GM19372 (cell line): ENCODE measurements at regions not wholly inside any gene's neighbourhood (a gene's known extent, or its start where the extent isn't known, plus 50 kb on each side); places are given as distances from the start of the nearest gene placed in this dataset.
"Not testable (repeated sequence)": the region's sequence is repeated elsewhere in the genome, so short reads cannot be mapped to it uniquely, and the experiment has no call there.

Experiments
- ATAC-seq: cut with Tn5 transposase; IDR thresholded peaks from one replicate; pipeline ENCODE4 v1.9.1; 2021; ENCODE audit warnings: mild to moderate bottlenecking, low read depth, moderate library complexity; ENCODE audit not compliant: unreplicated experiment

DNA sequence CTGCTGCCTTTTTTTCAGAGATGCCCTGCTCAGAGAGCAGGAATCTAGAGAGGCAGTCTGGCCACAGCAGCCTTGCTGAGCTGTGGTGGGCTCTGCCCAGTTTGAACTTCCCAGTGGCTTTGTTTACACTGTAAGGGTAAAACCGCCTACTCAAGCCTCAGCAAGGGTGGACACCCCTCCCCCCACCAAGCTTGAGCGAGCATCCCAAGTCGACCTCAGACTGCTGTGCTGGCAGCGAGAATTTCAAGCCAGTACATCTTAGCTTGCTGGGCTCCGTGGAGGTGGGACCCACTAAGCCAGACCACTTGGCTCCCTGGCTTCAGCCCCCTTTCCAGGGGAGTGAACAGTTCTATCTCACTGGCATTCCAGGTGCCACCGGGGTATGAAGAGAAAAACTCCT is 298.8 kb upstream of the LRRC3B start:
- not testable (repeated sequence) for ATAC-seq

- no peak for ATAC-seq
These were observed 282.6 kb upstream of the LRRC3B start for GRCh38 chr3:26340001-26340400.

DNA sequence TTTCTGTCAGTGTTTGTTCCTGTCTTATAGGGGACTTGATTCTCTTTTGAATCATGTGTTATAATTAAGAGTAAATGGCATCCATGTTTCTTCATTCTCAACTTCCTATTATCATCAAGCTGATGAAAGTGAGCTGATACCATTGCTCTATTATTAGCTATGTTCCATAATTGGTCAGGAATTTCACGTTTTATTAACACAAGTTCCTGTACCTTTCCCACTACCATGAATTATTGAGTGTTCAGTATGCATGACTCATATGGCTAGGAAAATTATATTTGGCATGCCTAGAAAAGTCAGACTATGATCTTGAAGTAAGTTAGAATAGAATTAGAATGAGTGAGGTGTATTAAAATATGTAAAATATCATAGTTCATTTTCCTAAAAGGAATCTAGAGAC is 278.9 kb upstream of the LRRC3B start:
- no peak for ATAC-seq

- ATAC-seq, result no peak
These were observed 277.0 kb upstream of the LRRC3B start for GRCh38 chr3:26345613-26346012.

GRCh38 chr3:26346497-26346896 is 276.1 kb upstream of the LRRC3B start:
- no peak for ATAC-seq

DNA sequence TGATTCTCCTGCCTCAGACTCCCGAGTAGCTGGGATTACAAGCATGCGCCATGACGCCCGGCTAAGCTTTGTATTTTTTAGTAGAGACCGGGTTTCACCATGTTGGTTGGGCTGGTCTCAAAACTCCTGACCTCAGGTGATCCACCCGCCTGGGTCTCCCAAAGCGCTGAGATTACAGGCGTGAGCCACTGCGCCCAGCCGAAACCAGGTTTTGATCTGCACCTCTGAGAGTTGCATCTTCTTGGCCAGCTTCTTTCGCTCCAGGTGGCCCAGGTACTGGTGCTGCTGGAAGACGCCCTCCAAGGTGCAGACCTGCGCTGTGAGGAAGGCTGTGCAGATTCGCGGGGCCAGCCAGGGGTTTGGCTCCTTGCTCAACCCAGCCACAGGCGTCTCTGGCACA is 275.4 kb upstream of the LRRC3B start:
- ATAC-seq, result no peak

GRCh38 chr3:26350853-26351252 is 271.7 kb upstream of the LRRC3B start:
- ATAC-seq, result no peak

DNA sequence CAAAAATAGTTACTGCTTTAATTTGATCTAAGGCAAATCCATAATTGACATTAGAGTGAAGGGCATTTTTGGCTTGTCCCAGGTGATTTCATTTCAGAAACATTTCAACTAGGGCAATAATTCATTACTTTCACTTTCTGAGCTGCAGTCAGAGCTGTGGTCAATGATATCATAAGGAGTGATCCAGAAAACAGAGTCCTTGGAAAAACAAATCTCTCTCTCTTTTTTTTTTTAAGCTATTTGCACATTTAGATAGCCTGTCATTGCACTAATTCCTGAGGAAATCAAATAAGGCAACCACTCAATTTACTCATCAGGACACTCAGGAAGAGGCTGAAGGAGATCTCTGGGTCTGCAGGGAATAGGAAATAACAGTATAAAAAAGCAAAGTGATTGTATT is 269.5 kb upstream of the LRRC3B start:
- ATAC-seq, result no peak

DNA sequence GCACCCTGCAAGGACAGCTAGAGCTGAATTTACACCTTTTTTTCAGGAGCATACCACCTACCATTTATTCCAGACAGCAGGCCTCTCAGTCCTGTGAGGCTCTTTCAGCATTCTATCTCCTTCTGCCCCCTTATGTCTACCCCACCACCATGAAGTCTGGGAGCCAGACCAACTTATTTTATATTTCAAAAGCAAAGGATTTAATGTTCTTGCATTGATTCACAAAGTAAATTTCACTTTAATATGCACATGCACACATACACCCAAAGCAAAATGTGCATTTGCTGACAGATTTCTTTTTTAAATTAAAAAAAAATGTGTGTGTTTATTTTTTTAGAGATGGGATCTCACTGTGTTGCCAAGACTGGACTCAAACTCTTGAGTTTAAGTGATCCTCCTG is 264.2 kb upstream of the LRRC3B start:
- ATAC-seq, result no peak

DNA sequence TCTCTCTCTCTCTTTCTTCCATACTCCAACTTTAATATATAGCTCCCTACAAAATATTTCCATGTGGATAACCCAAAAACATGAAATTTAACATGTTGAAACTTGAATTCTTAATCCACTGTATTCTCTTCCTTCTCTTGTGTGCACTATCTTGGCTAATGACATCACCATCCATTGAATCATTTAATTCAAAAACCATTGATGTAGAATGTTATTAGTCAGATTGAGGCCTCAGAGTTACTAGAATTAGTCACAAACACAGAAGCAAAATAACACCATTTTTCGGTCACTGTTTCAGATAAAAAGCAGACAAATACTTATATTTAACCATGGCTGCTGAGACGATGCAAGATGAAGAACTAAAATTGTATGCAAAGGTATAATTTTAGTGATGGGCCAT is 256.9 kb upstream of the LRRC3B start:
- ATAC-seq, result no peak

GRCh38 chr3:26368312-26368711 is 254.3 kb upstream of the LRRC3B start:
- ATAC-seq, result no peak

DNA sequence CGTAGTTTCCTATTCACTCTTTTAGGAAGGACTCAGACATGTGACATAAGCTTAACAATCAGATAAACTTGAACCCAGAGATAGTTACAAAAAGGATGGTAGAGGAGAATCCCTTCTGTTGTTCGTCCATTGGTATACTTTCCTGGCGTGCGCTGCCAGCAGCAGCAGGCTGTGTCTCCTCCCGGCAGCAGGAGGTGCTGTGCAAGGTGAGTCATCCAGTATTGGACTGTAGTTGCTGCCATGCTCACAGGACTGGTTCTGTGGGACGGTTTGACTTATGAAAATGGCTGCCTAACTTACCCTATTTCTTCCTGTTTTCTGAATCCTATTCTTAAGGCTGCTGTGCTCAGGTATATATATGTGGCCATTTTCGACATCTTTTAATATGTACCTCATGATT is 253.4 kb upstream of the LRRC3B start:
- no peak for ATAC-seq

DNA sequence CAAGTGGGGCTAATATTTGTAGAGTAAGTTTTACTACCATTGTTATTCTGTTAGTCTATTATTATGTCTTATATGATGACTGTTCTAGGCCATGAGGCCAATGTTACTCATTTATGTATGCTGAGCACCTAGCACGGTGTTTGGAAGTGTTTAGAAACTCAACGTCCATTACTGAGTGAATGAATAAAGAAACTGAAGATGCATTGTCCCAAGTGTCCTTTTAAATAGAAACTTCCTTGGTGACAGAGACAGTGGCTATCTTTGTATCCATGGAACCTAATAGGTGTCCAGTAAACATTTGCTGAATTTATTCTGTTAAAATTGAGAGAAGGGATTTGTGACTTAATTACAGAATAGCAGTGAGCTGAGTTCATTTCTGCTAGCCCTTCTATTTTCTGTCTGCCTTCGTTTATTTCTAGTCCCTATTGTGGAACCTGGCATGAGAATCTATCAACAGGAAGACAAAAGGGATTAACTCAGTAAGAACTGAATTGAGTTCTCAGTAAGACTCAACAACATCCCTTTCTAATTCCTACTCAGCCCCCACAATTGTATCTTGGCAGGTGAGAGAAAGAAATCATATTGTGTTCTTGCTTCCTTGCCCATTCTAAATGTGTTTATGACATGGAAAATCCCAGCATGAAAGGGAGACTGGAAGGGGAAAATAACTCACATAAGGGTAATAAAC is 246.6 kb upstream of the LRRC3B start:
- ATAC-seq, result no peak

DNA sequence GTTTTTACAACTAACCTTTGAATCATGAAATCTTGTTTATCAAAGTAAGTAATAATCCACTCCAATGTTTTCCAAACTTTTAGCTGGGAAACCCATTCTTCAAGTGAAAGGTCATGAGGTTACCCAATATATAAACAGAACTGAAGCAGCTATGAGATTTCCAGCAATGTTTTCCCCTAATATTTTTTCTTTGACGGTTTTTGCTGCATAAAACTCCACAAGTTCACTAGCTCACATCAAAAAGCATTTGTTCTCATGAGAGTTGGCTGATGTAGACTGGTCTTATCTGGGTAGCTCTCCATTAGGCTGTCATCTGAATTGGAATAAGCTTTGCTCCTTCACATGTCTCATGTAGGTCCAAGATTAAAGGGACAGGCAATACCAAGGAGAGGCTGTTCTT is 241.2 kb upstream of the LRRC3B start:
- ATAC-seq, result no peak

DNA sequence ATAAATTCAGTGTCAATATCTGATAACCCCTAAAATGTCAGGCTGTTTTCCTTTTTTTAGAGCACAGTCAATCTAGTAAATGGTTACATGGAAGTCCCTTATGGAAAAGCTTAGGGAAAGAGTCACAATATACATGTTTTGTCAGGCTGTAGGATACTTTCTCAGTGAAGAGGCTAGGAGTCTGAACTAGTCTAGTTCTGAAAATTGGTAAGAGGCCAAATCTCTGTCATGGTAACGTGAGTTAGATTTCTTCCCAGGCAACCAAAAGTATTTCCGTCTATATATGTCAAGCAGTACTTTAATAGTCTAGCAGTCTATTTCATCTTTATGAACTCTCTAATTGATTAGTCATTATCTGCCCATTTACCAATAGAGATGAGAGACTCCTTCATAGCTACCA is 215.9 kb upstream of the LRRC3B start:
- ATAC-seq, result no peak

GRCh38 chr3:26418553-26418952 is 204.0 kb upstream of the LRRC3B start:
- no peak for ATAC-seq

GRCh38 chr3:26422415-26422814 is 200.2 kb upstream of the LRRC3B start:
- peak; percentile 71 for ATAC-seq

- no peak for ATAC-seq
These were observed 197.5 kb upstream of the LRRC3B start for GRCh38 chr3:26425076-26425475.

DNA sequence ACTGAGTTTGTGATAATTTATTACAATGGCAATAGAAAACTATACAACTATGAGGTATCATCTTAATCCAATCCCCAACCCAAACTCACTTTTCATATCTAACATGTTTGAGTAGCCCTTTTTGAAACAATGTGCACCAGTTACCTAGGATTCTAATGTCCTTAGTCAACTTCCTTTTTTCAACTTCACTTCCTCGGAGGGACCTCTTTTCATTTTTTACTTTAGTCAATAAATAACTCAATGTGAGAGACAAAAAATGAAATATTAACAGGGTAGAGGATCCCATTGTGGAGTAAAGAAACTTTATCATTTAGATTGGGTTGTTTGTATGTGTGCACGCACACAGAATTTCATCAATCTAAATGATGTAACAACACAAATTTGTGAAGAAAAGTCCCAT is 193.6 kb upstream of the LRRC3B start:
- ATAC-seq, result no peak

- no peak for ATAC-seq
These were observed 184.9 kb upstream of the LRRC3B start for GRCh38 chr3:26437678-26438077.

- no peak for ATAC-seq
These were observed 184.1 kb upstream of the LRRC3B start for GRCh38 chr3:26438325-26438940.
